ENCODE measurements at regions not wholly inside any gene's neighbourhood (a gene's known extent, or its start where the extent isn't known, plus 50 kb on each side); places are given as distances from the start of the nearest gene placed in this dataset.
"Not testable (repeated sequence)": the region's sequence is repeated elsewhere in the genome, so short reads cannot be mapped to it uniquely, and the experiment has no call there.

DNA sequence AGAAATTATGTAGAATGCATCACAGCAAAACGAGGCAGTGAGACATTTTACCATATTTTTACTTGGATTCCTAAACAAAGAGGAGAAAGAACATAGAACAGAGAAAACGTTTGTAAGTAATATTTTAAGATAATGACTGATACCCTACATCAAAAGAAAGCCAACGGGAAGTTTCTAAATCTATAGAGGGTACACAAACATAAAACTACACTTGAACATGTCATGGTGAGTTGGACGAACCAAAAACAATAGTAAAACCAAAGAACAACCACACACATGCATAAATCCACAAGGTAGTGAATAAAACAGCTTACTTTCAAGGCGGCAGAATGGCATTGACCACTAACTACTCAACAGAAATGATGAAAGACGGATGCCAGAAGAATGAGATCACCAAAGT, 209.7 kb upstream of the NOTCH2NLA start:
- TF ChIP-seq, protein P1, sequence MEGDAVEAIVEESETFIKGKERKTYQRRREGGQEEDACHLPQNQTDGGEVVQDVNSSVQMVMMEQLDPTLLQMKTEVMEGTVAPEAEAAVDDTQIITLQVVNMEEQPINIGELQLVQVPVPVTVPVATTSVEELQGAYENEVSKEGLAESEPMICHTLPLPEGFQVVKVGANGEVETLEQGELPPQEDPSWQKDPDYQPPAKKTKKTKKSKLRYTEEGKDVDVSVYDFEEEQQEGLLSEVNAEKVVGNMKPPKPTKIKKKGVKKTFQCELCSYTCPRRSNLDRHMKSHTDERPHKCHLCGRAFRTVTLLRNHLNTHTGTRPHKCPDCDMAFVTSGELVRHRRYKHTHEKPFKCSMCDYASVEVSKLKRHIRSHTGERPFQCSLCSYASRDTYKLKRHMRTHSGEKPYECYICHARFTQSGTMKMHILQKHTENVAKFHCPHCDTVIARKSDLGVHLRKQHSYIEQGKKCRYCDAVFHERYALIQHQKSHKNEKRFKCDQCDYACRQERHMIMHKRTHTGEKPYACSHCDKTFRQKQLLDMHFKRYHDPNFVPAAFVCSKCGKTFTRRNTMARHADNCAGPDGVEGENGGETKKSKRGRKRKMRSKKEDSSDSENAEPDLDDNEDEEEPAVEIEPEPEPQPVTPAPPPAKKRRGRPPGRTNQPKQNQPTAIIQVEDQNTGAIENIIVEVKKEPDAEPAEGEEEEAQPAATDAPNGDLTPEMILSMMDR (IDR thresholded peaks at IDR 0.05): not testable (repeated sequence)
- not testable (repeated sequence) for TF ChIP-seq RARB (CRISPR knock-in tag; IDR thresholded peaks at IDR 0.05); CEBPB (IDR thresholded peaks at IDR 0.05); MAZ (IDR thresholded peaks at IDR 0.05; ENCODE audit: borderline replicate concordance, low read depth, low read length); NFE2L2 (conservative IDR thresholded peaks at IDR 0.05; ENCODE audit: low read length); PHF8 (IDR thresholded peaks at IDR 0.05; ENCODE audit: borderline replicate concordance, low read depth); POLR2A (IDR thresholded peaks at IDR 0.05; ENCODE audit: low read length)

Measured in A549 (cell line).